ENCODE measurements at regions not wholly inside any gene's neighbourhood (a gene's known extent, or its start where the extent isn't known, plus 50 kb on each side); places are given as distances from the start of the nearest gene placed in this dataset.
A peak's percentile ranks its signal among the peaks of the same experiment; 100 is the strongest.
"Not testable (repeated sequence)": the region's sequence is repeated elsewhere in the genome, so short reads cannot be mapped to it uniquely, and the experiment has no call there.

DNA sequence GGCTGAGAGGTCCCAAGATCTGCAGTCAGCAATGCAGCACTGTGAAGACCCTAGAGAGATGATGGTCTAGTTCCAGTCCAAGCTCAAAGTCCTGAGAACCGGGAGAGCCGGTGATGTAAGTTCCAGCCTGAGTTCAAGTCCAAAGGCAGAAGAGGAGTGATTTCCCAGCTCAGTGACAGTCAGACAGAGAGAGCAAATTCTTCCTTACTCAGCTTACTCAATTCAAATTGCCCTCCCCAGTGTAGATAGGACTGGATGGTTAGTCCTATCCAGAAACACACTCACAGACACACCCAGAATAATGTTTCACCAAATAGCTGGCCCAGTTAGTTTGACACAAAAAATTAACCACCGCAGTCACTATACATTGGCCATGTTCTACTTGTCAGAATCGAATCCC is 185.5 kb upstream of the MYO3A start:
- H3K9me3 Mint-ChIP-seq: no peaks in the 10 kb centered on the region
- H3K9me3 ChIP-seq (ENCODE audit: control insufficient read depth, low read length): no peaks in the 10 kb centered on the region
- no peaks in the 10 kb centered on the region for H3K27me3 Mint-ChIP-seq (ENCODE audit: insufficient read depth)
- no peak overlapping the region for H3K4me3 Mint-ChIP-seq
- 90 to 100% methylated on average over 4 of the region's 4 CpGs for WGBS, 2 experiments (ENCODE audit: insufficient coverage in 1 of 2, insufficient read length in 1 of 2)
- no peaks in the 10 kb centered on the region for H3K36me3 ChIP-seq (ENCODE audit: control insufficient read depth, insufficient read depth, low read length)
- no peak for DNase-seq
- H3K27ac Mint-ChIP-seq: no peak overlapping the region
- no peaks in the 10 kb centered on the region for H3K36me3 Mint-ChIP-seq (ENCODE audit: low read depth)
- no peak overlapping the region for H3K4me3 ChIP-seq (ENCODE audit: low read length)
- TF ChIP-seq, protein P1, sequence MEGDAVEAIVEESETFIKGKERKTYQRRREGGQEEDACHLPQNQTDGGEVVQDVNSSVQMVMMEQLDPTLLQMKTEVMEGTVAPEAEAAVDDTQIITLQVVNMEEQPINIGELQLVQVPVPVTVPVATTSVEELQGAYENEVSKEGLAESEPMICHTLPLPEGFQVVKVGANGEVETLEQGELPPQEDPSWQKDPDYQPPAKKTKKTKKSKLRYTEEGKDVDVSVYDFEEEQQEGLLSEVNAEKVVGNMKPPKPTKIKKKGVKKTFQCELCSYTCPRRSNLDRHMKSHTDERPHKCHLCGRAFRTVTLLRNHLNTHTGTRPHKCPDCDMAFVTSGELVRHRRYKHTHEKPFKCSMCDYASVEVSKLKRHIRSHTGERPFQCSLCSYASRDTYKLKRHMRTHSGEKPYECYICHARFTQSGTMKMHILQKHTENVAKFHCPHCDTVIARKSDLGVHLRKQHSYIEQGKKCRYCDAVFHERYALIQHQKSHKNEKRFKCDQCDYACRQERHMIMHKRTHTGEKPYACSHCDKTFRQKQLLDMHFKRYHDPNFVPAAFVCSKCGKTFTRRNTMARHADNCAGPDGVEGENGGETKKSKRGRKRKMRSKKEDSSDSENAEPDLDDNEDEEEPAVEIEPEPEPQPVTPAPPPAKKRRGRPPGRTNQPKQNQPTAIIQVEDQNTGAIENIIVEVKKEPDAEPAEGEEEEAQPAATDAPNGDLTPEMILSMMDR (conservative IDR thresholded peaks at IDR 0.05): no peak
- H3K27ac ChIP-seq (ENCODE audit: low read depth, low read length): no peak overlapping the region
- no peak overlapping the region for H3K9ac ChIP-seq (ENCODE audit: extremely low read depth, low read length, poor library complexity, severe bottlenecking)
- H3K4me1 ChIP-seq (ENCODE audit: control insufficient read depth, insufficient read depth, low read length): no peaks in the 10 kb centered on the region
- H3K4me1 Mint-ChIP-seq: peaks cover 15% of the 10 kb centered on the region
- no peaks in the 10 kb centered on the region for H3K27me3 ChIP-seq (ENCODE audit: control insufficient read depth, insufficient read depth, low read length, poor library complexity, severe bottlenecking)

DNA sequence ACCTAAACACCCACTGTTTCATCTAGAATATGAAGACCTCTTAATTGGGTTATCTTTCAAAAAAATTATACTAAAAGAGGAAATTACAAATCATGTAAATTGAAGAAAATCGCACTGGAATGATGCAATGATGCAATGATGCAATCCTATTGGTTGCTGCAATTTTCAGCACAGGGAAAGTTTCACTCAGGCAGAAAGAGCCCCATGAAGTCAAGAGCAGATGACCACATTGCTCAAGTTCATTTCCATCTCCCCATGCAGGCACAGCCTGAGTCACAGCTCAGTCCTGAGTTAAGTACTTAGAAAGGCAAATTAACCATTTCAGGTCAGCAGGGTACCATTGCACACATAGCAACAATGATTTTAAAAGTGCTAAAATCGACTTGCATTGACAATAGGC is 180.3 kb upstream of the MYO3A start:
- Mint-ChIP-seq H3K27ac (no peak overlapping the region), H3K27me3 (ENCODE audit: insufficient read depth) (peaks cover 3% of the 10 kb centered on the region), H3K36me3 (ENCODE audit: low read depth) (peaks cover 3% of the 10 kb centered on the region), H3K9me3 (peaks cover 11% of the 10 kb centered on the region), H3K4me1 (peaks cover 13% of the 10 kb centered on the region), H3K4me3 (no peak overlapping the region)
- Histone ChIP-seq H3K4me3 (ENCODE audit: low read length) (no peak overlapping the region), H3K36me3 (ENCODE audit: control insufficient read depth, insufficient read depth, low read length) (no peaks in the 10 kb centered on the region), H3K4me1 (ENCODE audit: control insufficient read depth, insufficient read depth, low read length) (peaks cover 3% of the 10 kb centered on the region), H3K9me3 (ENCODE audit: control insufficient read depth, low read length) (peaks cover 13% of the 10 kb centered on the region), H3K27me3 (ENCODE audit: control insufficient read depth, insufficient read depth, low read length, poor library complexity, severe bottlenecking) (no peaks in the 10 kb centered on the region), H3K9ac (ENCODE audit: extremely low read depth, low read length, poor library complexity, severe bottlenecking) (no peak overlapping the region), H3K27ac (ENCODE audit: low read depth, low read length) (no peak overlapping the region)
- 74 to 90% methylated on average over 2 of the region's 2 CpGs for WGBS, 2 experiments (ENCODE audit: insufficient coverage in 1 of 2, insufficient read length in 1 of 2)
- DNase-seq: no peak
- TF ChIP-seq, protein P1 (conservative IDR thresholded peaks at IDR 0.05): no peak

DNA sequence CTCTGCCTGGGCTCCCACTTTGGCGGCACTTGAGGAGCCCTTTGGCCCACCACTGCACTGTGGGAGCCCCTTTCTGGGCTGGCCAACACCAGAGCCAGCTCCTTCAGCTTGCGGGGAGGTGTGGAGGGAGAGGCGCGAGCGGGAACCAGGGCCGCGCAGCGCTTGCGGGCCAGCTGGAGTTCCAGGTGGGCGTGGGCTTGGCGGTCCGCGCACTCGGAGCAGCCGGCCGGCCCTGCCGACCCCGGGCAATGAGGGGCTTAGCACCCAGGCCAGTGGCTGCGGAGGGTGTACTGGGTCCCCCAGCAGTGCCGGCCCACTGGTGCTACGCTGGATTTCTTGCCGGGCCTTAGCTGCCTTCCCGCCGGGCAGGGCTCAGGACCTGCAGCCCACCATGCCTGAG is 178.2 kb upstream of the MYO3A start:
- not testable (repeated sequence) for H3K36me3 ChIP-seq (ENCODE audit: control insufficient read depth, insufficient read depth, low read length); H3K4me3 ChIP-seq (ENCODE audit: low read length); H3K27me3 ChIP-seq (ENCODE audit: control insufficient read depth, insufficient read depth, low read length, poor library complexity, severe bottlenecking); H3K27me3 Mint-ChIP-seq (ENCODE audit: insufficient read depth); H3K4me3 Mint-ChIP-seq; H3K36me3 Mint-ChIP-seq (ENCODE audit: low read depth); H3K27ac ChIP-seq (ENCODE audit: low read depth, low read length); H3K9ac ChIP-seq (ENCODE audit: extremely low read depth, low read length, poor library complexity, severe bottlenecking); DNase-seq; H3K27ac Mint-ChIP-seq; H3K4me1 ChIP-seq (ENCODE audit: control insufficient read depth, insufficient read depth, low read length)
- H3K9me3 ChIP-seq (ENCODE audit: control insufficient read depth, low read length): peaks cover 26% of the 10 kb centered on the region
- 98% methylated on average over 16 to 24 of the region's 24 CpGs for WGBS, 2 experiments (ENCODE audit: insufficient coverage in 1 of 2, insufficient read length in 1 of 2)
- H3K9me3 Mint-ChIP-seq: peaks cover 20% of the 10 kb centered on the region
- H3K4me1 Mint-ChIP-seq: peaks cover 14% of the 10 kb centered on the region

DNA sequence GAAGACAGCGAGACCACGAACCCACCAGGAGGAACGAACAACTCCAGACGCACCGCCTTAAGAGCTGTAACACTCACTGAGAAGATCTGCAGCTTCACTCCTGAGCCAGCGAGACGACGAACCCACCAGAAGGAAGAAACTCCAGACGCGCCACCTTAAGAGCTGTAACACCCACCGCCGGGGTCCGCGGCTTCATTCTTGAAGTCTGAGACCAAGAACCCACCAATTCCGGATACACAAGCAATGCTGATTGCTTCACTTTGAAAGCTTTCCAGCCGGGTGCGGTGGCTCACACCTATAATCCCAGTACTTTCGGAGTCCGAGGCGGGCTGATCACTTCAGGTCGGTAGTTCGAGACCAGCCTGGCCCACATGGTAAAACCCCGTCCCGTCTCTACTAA is 177.2 kb upstream of the MYO3A start:
- Histone ChIP-seq H3K36me3 (ENCODE audit: control insufficient read depth, insufficient read depth, low read length) (no peaks in the 10 kb centered on the region), H3K9ac (ENCODE audit: extremely low read depth, low read length, poor library complexity, severe bottlenecking) (no peak overlapping the region), H3K9me3 (ENCODE audit: control insufficient read depth, low read length) (peaks cover 26% of the 10 kb centered on the region), H3K4me1 (ENCODE audit: control insufficient read depth, insufficient read depth, low read length) (peaks cover 3% of the 10 kb centered on the region), H3K4me3 (ENCODE audit: low read length) (peak overlapping the region; percentile 2), H3K27ac (ENCODE audit: low read depth, low read length) (no peak overlapping the region), H3K27me3 (ENCODE audit: control insufficient read depth, insufficient read depth, low read length, poor library complexity, severe bottlenecking) (no peaks in the 10 kb centered on the region)
- Mint-ChIP-seq H3K4me3 (no peak overlapping the region), H3K27me3 (ENCODE audit: insufficient read depth) (peaks cover 4% of the 10 kb centered on the region), H3K27ac (no peak overlapping the region), H3K36me3 (ENCODE audit: low read depth) (peaks cover 3% of the 10 kb centered on the region), H3K4me1 (peaks cover 18% of the 10 kb centered on the region), H3K9me3 (peaks cover 24% of the 10 kb centered on the region)
- DNase-seq: no peak
- TF ChIP-seq, protein P1 (conservative IDR thresholded peaks at IDR 0.05): no peak
- WGBS, 2 experiments (ENCODE audit: insufficient coverage in 1 of 2, insufficient read length in 1 of 2): 96 to 97% methylated on average over 23 to 24 of the region's 24 CpGs

Measured in endodermal cell (in vitro differentiated cells).